GM12891 (cell line): ENCODE measurements at regions not wholly inside any gene's neighbourhood (a gene's known extent, or its start where the extent isn't known, plus 50 kb on each side); places are given as distances from the start of the nearest gene placed in this dataset.

Experiments
- PAX5 ChIP-seq: IDR thresholded peaks from 2 replicates; pipeline ENCODE4 v1.6.1; 2011; ENCODE audit warnings: low read length, moderate library complexity, mild to moderate bottlenecking; ENCODE audit not compliant: insufficient read depth, severe bottlenecking
- POLR2A ChIP-seq: IDR thresholded peaks from 2 replicates; pipeline ENCODE4 v1.6.1; 2011; ENCODE audit warnings: low read depth, low read length, control low read depth
- POLR2AphosphoS5 ChIP-seq: IDR thresholded peaks from 2 replicates; pipeline ENCODE4 v1.6.1; 2011; ENCODE audit warnings: low read depth, low read length, control low read depth
- POU2F2 ChIP-seq: IDR thresholded peaks from 2 replicates; pipeline ENCODE4 v1.6.1; 2011; ENCODE audit warnings: low read depth, mild to moderate bottlenecking, control low read depth, low read length, moderate library complexity
- SPI1 ChIP-seq: IDR thresholded peaks from 2 replicates; pipeline ENCODE4 v1.6.1; 2011; ENCODE audit warnings: low read depth, low read length, control low read depth
- TAF1 ChIP-seq: IDR thresholded peaks from 2 replicates; pipeline ENCODE4 v1.6.1; 2011; ENCODE audit warnings: low read depth, low read length, control low read depth

DNA sequence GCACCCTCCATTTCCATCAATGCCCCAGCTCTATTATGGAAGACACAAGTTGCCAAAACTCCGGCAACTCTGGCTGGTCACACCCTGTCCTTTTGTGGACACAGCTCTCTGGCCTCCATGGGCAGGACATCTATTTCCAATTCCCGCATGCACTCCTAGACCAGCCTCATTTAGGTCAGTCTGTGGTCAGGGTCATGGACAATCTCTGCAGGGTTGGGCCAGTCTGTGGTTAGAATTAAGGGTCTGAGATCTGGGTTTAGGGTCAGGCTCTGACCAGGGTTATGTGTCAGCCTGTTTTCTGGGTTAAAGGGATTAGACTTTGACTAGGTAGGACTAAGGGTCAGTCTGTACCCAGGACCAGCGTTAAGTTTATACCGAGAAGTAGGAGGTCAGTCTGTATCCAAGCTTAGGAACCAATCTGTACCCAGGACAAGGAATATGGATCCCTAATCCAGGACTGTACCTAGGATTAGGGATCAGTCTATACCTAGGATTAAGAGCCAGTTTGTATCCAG, 82.4 kb downstream of the VEGFA start:
- TF ChIP-seq TAF1 = no peak
- no peak for TF ChIP-seq POLR2A
- no peak for TF ChIP-seq SPI1
- TF ChIP-seq POLR2AphosphoS5 = no peak
- no peak for TF ChIP-seq POU2F2
- TF ChIP-seq PAX5 = no peak
